ENCODE measurements at regions not wholly inside any gene's neighbourhood (a gene's known extent, or its start where the extent isn't known, plus 50 kb on each side); places are given as distances from the start of the nearest gene placed in this dataset.

DNA sequence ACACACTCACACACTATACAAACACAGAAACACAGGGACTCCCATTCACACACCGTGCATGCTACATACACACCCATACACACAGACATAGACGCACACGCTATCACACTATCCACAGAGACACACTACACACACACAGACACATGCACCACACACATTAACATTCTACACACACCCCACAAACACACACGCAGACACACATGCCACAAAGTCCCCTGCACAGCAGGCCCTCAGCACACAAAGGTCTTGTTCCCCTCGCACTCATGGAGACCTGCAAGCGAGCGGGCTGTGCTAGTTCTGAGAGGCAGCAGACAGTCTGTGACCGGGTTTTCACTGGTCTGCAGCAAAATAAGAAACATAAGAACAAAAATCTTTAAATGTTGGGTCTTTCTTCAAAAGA lies 429.6 kb upstream of the SALL3 start:
- intact Hi-C loops (cut with DNase I), result no loop called here
- no peak for DNase-seq
- no peak for ATAC-seq

DNA sequence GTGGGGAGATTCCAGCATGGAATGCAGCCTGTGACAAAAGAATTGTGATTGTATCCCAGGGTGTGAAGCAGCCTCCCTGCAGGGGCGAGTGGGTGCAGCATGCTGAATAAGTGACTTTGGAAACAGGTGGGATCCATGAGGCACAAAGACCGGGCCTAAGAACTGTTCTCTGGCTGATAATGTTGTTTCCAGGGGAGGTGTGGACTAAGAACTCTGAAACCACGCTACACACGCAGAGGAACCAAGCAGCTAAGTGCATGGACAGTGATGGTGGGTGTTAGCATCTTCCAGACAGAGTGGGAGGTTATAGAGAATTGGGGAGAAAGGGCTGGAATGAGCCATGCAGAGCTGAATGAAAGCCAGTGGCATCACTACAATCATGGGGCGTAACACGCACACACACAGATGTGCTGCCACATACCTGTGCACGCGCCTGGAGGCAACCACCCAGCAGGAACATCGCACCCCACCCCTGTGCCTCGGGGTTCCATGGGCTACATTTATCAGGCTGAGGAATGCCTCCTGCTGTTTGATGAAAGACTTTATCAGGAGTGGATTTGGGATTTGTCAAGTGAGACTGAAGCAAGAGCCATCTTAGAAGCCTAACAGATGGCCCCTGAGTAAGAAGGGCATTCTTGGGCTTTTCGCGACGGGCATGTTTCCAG lies 424.5 kb upstream of the SALL3 start:
- DNase-seq (no peak), ATAC-seq (no peak)
- intact Hi-C loops (cut with DNase I), result no loop called here

DNA sequence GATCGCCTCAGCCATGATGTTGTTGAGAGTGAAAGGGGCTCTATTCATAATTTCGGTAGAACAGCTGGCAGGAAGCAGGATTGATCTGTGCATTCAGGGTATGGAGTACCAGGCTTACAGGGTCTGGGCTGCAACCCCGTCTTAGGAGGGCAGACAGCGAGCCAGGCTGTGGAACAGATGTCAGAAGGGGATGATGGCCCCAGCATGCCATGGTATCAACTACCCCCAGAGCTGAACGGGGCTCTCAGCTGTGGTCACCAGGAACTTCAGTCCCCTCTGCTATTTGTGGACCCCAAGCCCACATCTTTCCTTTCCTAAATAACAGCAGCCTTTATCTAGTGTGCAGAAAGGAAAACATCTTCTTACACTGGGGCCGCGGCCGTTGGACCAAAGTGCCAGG lies 422.2 kb upstream of the SALL3 start:
- no peak for DNase-seq
- ATAC-seq, result no peak
- intact Hi-C loops (cut with DNase I), result no loop called here

DNA sequence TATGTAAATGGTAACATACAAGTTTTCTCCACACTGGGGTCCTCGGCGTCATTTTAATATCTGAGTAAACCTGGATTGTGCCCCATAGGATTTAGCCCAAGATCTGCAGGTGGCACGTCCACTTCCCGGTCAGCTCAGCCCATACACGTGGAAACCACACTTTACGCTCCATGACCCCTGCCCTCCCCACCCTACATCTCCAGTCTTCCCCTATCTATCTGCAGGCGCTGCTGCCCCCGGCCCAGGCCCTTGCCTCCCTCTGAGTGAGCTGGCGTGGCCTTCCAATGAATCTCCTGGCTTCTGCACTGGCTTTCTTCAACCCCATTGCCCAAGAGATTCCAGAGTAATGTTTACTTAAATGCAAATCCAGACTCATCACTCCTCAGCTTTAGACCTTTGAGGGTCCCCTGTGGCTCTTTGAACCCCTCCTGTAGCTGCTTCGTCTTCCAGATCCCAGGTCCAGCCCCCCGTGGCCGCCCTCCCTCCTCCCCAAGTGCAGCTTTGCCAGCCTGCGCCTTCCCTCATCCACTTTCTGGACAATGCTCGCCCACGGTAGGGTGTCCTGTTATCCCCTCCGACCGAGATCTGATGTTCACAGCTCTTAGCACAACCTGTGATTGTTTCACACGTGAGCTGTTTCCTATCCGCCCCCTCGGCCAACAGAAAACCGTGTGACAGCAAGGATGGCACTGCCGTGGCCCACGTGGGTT lies 421.4 kb upstream of the SALL3 start:
- no peak for DNase-seq
- intact Hi-C loops (cut with DNase I), result no loop called here
- ATAC-seq, result no peak

DNA sequence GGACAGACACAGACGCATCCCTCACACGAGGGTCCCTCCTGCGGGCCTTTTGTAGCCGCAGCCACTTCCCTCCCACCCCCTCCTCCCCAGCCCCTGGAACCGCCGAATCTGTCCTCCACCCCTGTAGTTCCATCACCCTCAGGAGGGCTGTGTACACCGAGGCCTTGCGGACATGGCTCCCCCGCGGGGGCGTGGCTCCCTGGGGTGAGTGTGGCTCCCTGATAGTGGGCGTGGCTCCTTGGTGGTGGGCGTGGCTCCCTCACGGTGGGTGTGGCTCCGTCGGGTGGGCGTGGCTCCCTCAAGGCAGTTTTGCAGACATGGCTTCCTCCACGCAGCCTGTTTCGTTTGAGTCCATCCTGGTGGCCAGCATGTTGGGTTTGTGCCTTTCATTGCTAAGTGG lies 420.7 kb upstream of the SALL3 start:
- DNase-seq, result no peak
- no peak for ATAC-seq
- intact Hi-C loops (cut with DNase I), result no loop called here

DNA sequence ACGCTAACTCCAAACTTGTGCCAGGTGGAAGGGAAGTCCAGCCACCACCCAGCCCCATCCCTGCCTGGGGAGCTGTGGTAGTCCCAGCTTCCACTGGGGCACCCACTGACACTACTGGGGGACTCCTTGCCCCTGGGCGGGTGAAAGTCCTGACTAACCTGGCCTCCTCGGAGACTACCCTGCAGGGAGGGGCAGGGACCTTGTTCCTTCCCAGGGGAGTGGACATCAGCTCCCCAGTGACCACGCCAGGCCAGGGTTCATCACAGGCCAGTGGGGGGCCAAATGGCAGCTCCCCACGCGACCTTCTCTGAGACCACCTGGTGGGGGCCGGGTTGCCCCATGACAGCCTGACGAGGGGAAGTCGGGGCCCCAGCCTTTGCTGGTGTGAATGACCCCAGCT lies 420.0 kb upstream of the SALL3 start:
- intact Hi-C loops (cut with DNase I), result no loop called here
- no peak for DNase-seq

DNA sequence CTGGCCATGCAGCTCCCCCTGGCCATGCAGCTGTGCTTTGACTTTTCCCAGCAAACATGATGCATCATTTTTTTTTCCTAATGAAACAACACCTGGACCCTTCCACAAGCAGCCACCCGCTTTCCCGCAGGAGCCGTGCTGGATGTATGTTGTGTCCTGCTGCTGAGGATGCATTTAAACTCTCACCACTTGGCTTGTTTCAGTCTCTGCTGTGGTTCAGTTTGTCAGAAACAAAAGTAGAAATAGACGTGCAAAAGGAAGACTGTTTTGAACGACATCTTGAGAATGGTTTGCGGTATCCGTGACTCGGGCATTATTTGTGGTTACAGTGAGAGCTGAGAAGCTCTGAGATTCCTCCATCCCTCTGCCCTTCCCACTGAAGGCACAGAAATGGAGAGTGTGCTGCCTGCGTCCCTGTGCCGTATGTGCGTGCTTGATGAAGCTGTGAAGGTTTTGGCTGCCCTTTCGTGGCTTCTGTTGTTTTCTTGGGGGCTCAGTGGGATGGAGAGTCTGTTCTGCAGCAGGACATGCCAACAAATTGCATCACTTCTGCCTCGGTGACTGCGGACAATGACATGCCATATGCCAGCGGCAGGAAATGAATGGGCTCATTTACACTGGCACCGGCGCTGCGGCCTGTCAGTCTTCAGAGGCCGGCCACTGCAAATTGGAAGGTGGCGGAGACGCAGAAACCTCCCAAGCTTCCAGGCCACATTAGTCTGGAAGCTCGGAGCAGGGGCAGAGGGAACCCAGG lies 417.7 kb upstream of the SALL3 start:
- DNase-seq (no peak), ATAC-seq (no peak)
- intact Hi-C loops (cut with DNase I), result no loop called here

More for the DNA sequence above, 420.0 kb upstream of the SALL3 start:
- no peak for ATAC-seq

DNA sequence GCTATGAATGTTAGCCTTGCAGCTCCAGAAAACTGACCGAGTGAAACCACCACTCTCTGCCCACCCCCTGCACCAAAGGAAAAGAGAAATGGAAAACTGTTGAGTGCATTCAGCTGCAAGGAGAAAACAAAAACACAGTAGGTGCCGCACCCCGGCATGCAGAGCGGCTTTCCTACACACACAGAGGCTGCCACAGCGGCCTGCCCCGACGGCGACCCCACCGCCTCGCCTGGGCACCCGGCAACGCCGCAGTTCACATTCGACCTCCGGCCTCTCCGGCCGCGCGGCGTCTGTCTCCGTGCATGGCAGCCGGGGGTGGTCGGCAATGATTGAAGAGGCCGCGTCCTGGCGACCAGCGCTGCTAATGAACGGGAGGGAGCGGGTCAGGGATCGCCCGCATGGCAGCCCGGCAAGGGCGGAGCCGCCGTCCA lies 417.1 kb upstream of the SALL3 start:
- intact Hi-C loops (cut with DNase I), result no loop called here
- no peak for DNase-seq

DNA sequence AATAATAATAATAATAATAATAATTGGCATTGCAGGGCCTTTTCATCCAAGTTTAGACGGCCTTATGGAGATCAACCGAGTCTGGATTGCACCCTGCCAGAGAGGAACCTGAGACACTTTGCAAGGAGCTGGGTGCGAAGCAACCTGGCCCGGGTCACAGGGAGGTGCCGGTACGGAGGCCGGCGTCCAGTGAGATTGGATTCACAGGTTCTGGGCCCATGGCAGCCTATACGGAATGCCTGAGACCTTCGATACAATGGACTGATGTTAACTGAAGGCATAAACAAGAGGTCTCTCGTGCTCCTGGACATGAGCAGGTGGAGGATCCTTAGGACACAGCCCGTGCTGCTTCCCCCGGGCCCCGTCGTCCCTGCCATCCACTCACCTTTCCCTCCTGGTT lies 416.5 kb upstream of the SALL3 start:
- no peak for DNase-seq
- intact Hi-C loops (cut with DNase I), result no loop called here
- ATAC-seq, result no peak

More for the DNA sequence above, 417.1 kb upstream of the SALL3 start:
- ATAC-seq, result no peak

DNA sequence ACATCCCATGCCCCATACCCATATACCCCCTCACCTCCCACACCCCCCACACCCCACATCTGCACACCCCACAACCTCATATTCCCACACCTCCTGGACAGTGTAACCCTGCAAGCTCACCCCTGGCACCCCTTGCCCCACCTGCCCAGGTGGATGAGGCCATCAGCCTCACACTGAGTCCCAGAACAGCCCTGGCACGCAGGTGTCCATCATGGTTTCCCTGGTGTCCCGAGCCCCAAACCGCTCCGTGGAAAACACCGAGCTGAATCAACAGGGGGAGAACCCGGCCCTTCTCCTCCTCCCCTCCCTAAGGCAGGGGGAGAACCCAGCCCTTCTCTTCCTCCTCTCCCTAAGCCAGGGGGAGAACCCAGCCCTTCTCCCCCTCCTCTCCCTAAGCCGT lies 415.6 kb upstream of the SALL3 start:
- DNase-seq (no peak), ATAC-seq (no peak)
- intact Hi-C loops (cut with DNase I), result no loop called here

DNA sequence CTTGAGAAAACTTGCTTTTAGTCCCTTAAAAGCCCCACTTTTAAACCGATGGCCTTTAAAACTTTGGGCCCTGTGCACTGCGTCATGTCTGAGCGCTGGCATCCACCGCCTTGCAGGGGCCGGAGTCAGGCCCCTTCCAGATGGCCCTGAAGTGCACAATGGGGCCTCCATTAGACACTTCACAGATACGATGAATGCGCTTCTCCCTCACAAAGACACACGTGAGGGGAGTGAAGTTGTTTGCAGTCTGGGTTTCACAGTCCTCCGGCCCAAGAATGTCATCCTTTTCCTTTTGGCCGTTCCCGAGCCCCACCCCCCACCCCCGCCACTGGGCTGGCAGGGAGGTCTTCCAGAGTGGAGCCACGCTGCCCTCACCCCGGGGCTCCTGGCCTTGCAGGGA lies 415.1 kb upstream of the SALL3 start:
- intact Hi-C loops (cut with DNase I), result no loop called here
- DNase-seq, result no peak
- ATAC-seq, result no peak

DNA sequence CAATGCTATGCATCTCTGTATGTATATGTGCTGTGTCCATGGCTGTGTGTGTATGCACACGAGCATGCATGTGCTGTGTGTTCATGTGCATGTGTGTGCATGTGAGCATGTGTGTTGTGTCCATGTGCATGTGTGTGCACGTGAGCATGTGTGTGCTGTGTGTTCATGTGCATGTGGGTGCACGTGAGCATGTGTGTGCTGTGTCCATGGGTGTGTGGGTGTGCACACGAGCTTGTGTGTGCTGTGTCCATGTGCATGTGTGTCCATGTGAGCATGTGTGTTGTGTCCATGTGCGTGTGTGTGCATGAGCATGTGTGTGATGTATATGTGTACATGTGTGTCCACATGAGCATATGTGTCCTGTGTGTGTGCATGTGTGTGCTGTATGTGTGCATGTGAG lies 414.4 kb upstream of the SALL3 start:
- no peak for ATAC-seq
- DNase-seq, result no peak
- intact Hi-C loops (cut with DNase I), result no loop called here

DNA sequence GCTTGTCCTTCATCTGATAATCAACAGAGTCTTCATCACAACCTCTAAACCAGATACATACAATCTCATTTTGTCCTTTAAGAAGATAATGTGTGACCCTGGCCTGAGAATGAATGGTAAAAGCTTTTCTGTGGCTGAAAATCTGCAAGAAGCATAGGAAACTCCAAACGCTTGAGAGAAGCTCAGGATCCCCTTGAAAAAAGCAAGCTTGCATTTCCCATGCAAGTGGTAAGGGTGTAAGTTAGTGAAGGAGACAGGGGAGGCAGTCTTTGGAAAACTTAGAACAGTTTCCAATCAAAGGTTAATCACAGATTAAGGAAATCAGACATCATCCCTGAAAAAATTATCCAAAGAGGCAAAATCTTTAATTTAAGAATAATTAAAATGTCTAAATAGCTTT lies 413.6 kb upstream of the SALL3 start:
- ATAC-seq, result no peak
- intact Hi-C loops (cut with DNase I), result no loop called here
- DNase-seq, result no peak

DNA sequence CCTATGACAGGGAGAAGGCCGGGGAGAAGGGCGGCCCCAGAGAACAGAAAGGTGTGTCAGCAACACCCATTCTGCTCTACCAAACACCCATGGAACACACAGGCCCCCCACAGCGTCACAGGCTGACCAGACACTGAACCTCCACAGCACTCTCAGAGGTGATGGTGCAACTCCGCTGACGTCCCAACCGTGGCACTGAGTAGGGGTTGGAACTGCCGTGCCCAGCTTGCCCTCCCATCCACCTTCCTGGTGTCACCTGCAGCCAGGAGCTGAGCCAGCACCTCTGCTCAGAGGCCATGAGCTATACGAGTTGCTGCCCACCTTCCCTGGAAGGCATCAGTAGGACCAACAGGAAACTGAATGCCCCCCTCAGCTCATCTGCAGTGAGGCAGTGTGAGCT lies 412.9 kb upstream of the SALL3 start:
- DNase-seq (no peak), ATAC-seq (no peak)
- intact Hi-C loops (cut with DNase I), result no loop called here

DNA sequence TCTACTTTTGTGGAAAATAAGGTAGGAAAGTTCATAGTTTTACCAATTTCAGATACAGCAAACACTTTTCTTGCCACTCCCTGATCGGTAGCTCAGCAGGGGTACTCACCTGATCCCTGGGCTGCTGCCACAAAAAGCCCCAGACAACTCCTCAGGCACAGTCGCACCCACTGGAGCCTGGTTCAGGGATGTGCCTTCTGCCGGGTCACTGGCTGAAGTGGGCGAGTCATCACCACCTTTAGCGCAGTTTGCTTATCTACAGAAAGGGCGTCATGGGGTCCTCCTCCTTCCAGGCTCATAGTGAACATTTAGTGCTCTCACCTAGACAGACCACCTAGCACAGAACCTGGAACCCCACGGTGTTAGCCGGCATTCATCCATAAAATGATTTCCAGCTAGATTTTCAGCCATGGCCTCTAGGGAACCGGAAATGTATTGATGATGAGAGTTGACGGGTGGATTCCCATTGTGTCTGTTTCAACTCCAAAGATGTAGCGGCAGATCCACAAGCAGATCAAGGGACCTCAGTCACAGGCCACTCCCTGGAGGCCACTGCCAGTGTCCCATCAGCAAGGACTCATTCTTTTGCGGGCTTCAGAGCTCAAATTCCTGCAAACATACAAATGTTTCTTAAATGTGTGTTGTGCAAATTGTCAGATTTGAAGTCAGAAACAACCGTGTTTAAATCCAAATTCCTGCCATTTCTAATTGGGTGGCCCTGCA lies 408.4 kb upstream of the SALL3 start:
- ATAC-seq (no peak), DNase-seq (no peak)
- intact Hi-C loops (cut with DNase I), result no loop called here

DNA sequence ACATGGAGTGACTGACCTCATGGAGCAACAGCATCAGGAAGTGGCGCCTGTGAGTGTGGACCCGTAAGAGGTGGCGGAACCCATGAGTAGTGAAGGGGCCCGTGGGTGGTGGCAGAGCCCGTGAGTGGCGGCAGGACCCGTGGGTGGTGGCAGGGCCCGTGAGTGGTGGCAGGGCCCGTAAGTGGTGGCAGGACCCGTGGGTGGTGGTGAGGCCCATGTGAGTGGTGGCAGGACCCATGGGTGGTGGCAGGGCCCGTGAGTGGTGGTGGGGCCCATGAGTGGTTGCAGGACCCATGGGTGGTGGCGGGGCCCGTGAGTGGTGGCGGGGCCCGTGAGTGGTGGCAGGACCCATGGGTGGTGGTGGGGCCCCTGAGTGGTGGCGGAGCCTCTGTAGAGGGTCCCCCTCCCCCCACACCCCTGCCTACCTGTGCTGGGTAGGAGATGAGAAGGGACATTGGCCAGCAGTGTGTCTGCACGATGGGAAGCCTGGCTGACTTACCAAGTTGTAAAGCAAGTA lies 407.7 kb upstream of the SALL3 start:
- ATAC-seq (no peak), DNase-seq (no peak)
- intact Hi-C loops (cut with DNase I), result no loop called here

DNA sequence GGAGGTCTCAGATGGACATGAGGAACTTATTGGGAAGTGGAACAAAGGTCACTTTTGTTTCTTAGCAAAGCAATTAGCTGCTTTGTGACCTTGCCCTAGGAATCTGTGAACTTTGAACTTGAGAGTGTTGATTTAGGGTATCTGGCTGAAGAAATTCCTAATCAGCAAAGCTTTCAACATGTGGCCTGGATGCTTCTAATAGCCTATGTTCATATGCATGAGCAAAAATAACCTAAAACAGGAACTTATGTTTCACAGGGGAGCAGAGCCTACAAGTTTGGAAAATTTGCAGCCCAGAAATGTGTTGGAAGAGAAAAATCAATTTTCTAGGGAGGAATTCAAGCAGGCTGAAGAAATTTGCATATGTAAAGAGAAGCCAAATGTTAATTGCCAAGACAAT lies 405.8 kb upstream of the SALL3 start:
- intact Hi-C loops (cut with DNase I), result no loop called here
- no peak for ATAC-seq
- DNase-seq, result no peak

DNA sequence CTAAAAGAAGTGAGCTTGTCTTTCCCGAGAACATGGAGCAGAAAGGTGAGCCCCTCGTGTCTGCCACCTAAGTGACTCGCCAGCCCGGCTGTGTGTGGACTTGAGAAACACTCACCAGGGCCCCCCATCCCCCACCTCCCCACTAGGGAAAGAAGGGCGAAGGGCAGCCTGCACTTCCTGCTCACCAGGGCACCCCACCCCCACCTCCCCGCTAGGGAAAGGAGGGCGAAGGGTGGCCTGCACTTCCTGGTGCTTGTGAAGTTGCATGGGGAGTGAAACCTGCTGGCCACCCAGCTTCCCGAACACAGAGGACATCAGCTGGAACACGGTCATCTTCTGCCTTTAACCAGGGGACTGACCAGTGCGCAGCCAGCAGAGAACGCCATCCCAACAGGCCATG lies 402.7 kb upstream of the SALL3 start:
- intact Hi-C loops (cut with DNase I), result no loop called here
- DNase-seq, result no peak
- ATAC-seq, result no peak

DNA sequence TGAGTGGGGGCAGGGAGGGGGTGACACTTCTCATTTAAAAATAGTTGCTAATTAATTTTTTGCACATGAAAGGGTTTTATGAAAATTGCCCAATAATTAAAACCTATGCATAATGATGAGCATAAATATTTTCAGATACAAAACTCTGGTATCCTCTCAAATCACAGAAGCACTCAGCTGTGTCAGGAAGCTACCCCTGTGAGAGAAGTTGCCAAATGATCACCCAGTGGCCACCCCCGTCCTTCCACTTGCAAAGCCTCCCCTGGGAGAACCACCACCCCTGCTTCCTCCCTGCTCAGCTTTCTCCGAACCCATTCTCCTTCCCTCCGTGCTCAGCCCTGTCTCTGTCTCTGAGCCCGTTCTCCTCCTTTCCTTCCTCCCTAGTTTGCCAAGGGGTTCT lies 400.2 kb upstream of the SALL3 start:
- intact Hi-C loops (cut with DNase I), result no loop called here
- DNase-seq (no peak), ATAC-seq (no peak)
